RPMI8226 (cell line): ENCODE measurements at regions not wholly inside any gene's neighbourhood (a gene's known extent, or its start where the extent isn't known, plus 50 kb on each side); places are given as distances from the start of the nearest gene placed in this dataset.
A peak's percentile ranks its signal among the peaks of the same experiment; 100 is the strongest.

Experiments used
- DNase-seq: peaks from one replicate; pipeline ENCODE4 v3.0.0-alpha.2; 2015

GRCh38 chr13:84934911-84935310 lies 864.3 kb downstream of the SLITRK6 start:
- no peak for DNase-seq

GRCh38 chr13:84933797-84934196 lies 865.4 kb downstream of the SLITRK6 start:
- no peak for DNase-seq

GRCh38 chr13:84931264-84931663 lies 868.0 kb downstream of the SLITRK6 start:
- no peak for DNase-seq

- no peak for DNase-seq
These were observed 871.6 kb downstream of the SLITRK6 start for GRCh38 chr13:84927442-84928169.

- DNase-seq: no peak
These were observed 873.8 kb downstream of the SLITRK6 start for GRCh38 chr13:84925443-84925842.

GRCh38 chr13:84923831-84924230 lies 875.4 kb downstream of the SLITRK6 start:
- no peak for DNase-seq

- peak; percentile 3 for DNase-seq
These were observed 881.9 kb downstream of the SLITRK6 start for GRCh38 chr13:84917252-84917878.

- DNase-seq: no peak
These were observed 886.5 kb downstream of the SLITRK6 start for GRCh38 chr13:84912720-84913119.

GRCh38 chr13:84910423-84910822 lies 888.8 kb downstream of the SLITRK6 start:
- DNase-seq: no peak

GRCh38 chr13:84903391-84903790 lies 895.8 kb downstream of the SLITRK6 start:
- DNase-seq: no peak

- DNase-seq: no peak
These were observed 897.0 kb downstream of the SLITRK6 start for GRCh38 chr13:84902243-84902642.

- peak; percentile 50 for DNase-seq
These were observed 903.1 kb downstream of the SLITRK6 start for GRCh38 chr13:84896128-84896527.

GRCh38 chr13:84894749-84895148 lies 904.5 kb downstream of the SLITRK6 start:
- no peak for DNase-seq

- no peak for DNase-seq
These were observed 913.4 kb downstream of the SLITRK6 start for GRCh38 chr13:84885868-84886267.

- no peak for DNase-seq
These were observed 925.3 kb downstream of the SLITRK6 start for GRCh38 chr13:84873951-84874350.

GRCh38 chr13:84870190-84870589 lies 929.0 kb downstream of the SLITRK6 start:
- DNase-seq: peak; percentile 25

GRCh38 chr13:84867246-84867645 lies 932.0 kb downstream of the SLITRK6 start:
- no peak for DNase-seq

GRCh38 chr13:84865783-84866221 lies 933.4 kb downstream of the SLITRK6 start:
- DNase-seq: no peak

- DNase-seq: no peak
These were observed 934.9 kb downstream of the SLITRK6 start for GRCh38 chr13:84864341-84864740.

- DNase-seq: no peak
These were observed 952.1 kb downstream of the SLITRK6 start for GRCh38 chr13:84847107-84847506.

GRCh38 chr13:84845907-84846619 lies 953.2 kb downstream of the SLITRK6 start:
- DNase-seq: no peak

GRCh38 chr13:84844473-84844872 lies 954.7 kb downstream of the SLITRK6 start:
- no peak for DNase-seq

GRCh38 chr13:84843368-84843767 lies 955.9 kb downstream of the SLITRK6 start:
- DNase-seq: no peak

GRCh38 chr13:84834201-84834600 lies 951.9 kb upstream of the SLITRK1 start:
- no peak for DNase-seq
